Activated CD8-positive, alpha-beta T cell treated with anti-CD3 and anti-CD28 coated beads, Interleukin-2, amount 10 ng/mL, durations not matched to agents 7 days and 5 days (primary cell): ENCODE measurements at regions not wholly inside any gene's neighbourhood (a gene's known extent, or its start where the extent isn't known, plus 50 kb on each side); places are given as distances from the start of the nearest gene placed in this dataset.
"Not testable (repeated sequence)": the region's sequence is repeated elsewhere in the genome, so short reads cannot be mapped to it uniquely, and the experiment has no call there.

ENCODE experiments used
- ATAC-seq: fragments of 150-1000 bp; cut with Tn5 transposase; one replicate; pipeline ENCODE4 v1.10.0; 2021; ENCODE audit warnings: moderate library complexity
- CTCF ChIA-PET: fragments of 350-600 bp; sonication (Branson Sonifier 250); formaldehyde crosslinking; loops from one replicate; lab custom pipeline; 2021; ENCODE audit warnings: antibody characterized with exemption; lab: Charles Lee
- POLR2A ChIA-PET: fragments of 350-600 bp; sonication (Branson Sonifier 250); formaldehyde crosslinking; loops from one replicate; lab custom pipeline; 2021; ENCODE audit warnings: antibody characterized with exemption; lab: Charles Lee
- DNase-seq: peaks from one replicate; pipeline ENCODE4 v3.0.0-alpha.2; 2020
- H3K27ac Mint-ChIP-seq: one replicate; pipeline ENCODE4 v1.8.0; 2021; ENCODE audit warnings: mild to moderate bottlenecking, mixed read lengths
- H3K27me3 Mint-ChIP-seq: one replicate; pipeline ENCODE4 v1.8.0; 2021; ENCODE audit warnings: low read depth, mixed read lengths
- H3K36me3 Mint-ChIP-seq: one replicate; pipeline ENCODE4 v1.8.0; 2021; ENCODE audit warnings: low read depth, mixed read lengths
- H3K4me1 Mint-ChIP-seq: one replicate; pipeline ENCODE4 v1.8.0; 2021; ENCODE audit warnings: low read depth, mixed read lengths
- H3K4me3 Mint-ChIP-seq: one replicate; pipeline ENCODE4 v1.8.0; 2021; ENCODE audit warnings: mild to moderate bottlenecking, mixed read lengths
- H3K9me3 Mint-ChIP-seq: one replicate; pipeline ENCODE4 v1.8.0; 2022; ENCODE audit warnings: mixed read lengths; ENCODE audit not compliant: insufficient read depth

- H3K27me3 Mint-ChIP-seq, H3K36me3 Mint-ChIP-seq, H3K9me3 Mint-ChIP-seq, ATAC-seq, CTCF ChIA-PET: not testable (repeated sequence)
- peak overlapping the region; percentile 88 for H3K27ac Mint-ChIP-seq
- H3K4me3 Mint-ChIP-seq: peak overlapping the region; percentile 65
- POLR2A ChIA-PET: interaction anchor here (1.4 kb wide), 1 partner anchor 64 kb away, joined by 3 read pairs; no protein-coding TSS in a partner anchor
- DNase-seq: peak; percentile 46
- peaks cover 10% of the 10 kb centered on the region for H3K4me1 Mint-ChIP-seq
These were observed 158.0 kb upstream of the GNAI1 start for GRCh38 chr7:79976711-79977020.

GRCh38 chr7:79975986-79976710, 158.5 kb upstream of the GNAI1 start:
- H3K27me3 Mint-ChIP-seq, ATAC-seq, H3K9me3 Mint-ChIP-seq, H3K36me3 Mint-ChIP-seq, DNase-seq, CTCF ChIA-PET: not testable (repeated sequence)
- H3K4me3 Mint-ChIP-seq: peak overlapping the region; percentile 65
- peaks cover 10% of the 10 kb centered on the region for H3K4me1 Mint-ChIP-seq
- POLR2A ChIA-PET: interaction anchor here (1.4 kb wide), 1 partner anchor 64 kb away, joined by 3 read pairs; no protein-coding TSS in a partner anchor
- peak overlapping the region; percentile 88 for H3K27ac Mint-ChIP-seq

- peaks cover 10% of the 10 kb centered on the region for H3K4me1 Mint-ChIP-seq
- peaks cover 4% of the 10 kb centered on the region for H3K36me3 Mint-ChIP-seq
- H3K4me3 Mint-ChIP-seq: no peak overlapping the region
- H3K9me3 Mint-ChIP-seq: no peaks in the 10 kb centered on the region
- no peak for ATAC-seq
- no peak for DNase-seq
- POLR2A ChIA-PET: no interaction called here
- H3K27me3 Mint-ChIP-seq: no peaks in the 10 kb centered on the region
- H3K27ac Mint-ChIP-seq: no peak overlapping the region
- CTCF ChIA-PET: no interaction called here
These were observed 161.2 kb upstream of the GNAI1 start for GRCh38 chr7:79973455-79973854.

GRCh38 chr7:79971058-79971457, 163.6 kb upstream of the GNAI1 start:
- H3K36me3 Mint-ChIP-seq: no peaks in the 10 kb centered on the region
- no peaks in the 10 kb centered on the region for H3K27me3 Mint-ChIP-seq
- no peak overlapping the region for H3K27ac Mint-ChIP-seq
- no peak overlapping the region for H3K4me3 Mint-ChIP-seq
- ATAC-seq (no peak), DNase-seq (no peak)
- ChIA-PET CTCF (no interaction called here), POLR2A (no interaction called here)
- H3K4me1 Mint-ChIP-seq: peaks cover 2% of the 10 kb centered on the region
- no peaks in the 10 kb centered on the region for H3K9me3 Mint-ChIP-seq

- no peaks in the 10 kb centered on the region for H3K27me3 Mint-ChIP-seq
- ATAC-seq (no peak), DNase-seq (no peak)
- ChIA-PET CTCF (no interaction called here), POLR2A (no interaction called here)
- H3K9me3 Mint-ChIP-seq: no peaks in the 10 kb centered on the region
- no peaks in the 10 kb centered on the region for H3K4me1 Mint-ChIP-seq
- no peak overlapping the region for H3K27ac Mint-ChIP-seq
- no peak overlapping the region for H3K4me3 Mint-ChIP-seq
- no peaks in the 10 kb centered on the region for H3K36me3 Mint-ChIP-seq
These were observed 165.7 kb upstream of the GNAI1 start for GRCh38 chr7:79968894-79969293.

GRCh38 chr7:79968077-79968648, 166.5 kb upstream of the GNAI1 start:
- H3K27ac Mint-ChIP-seq: no peak overlapping the region

GRCh38 chr7:79965946-79966345, 168.7 kb upstream of the GNAI1 start:
- ChIA-PET CTCF (no interaction called here), POLR2A (no interaction called here)
- ATAC-seq (no peak), DNase-seq (no peak)
- H3K9me3 Mint-ChIP-seq: no peaks in the 10 kb centered on the region
- H3K36me3 Mint-ChIP-seq: no peaks in the 10 kb centered on the region
- H3K4me3 Mint-ChIP-seq: no peak overlapping the region
- H3K4me1 Mint-ChIP-seq: no peaks in the 10 kb centered on the region
- H3K27me3 Mint-ChIP-seq: no peaks in the 10 kb centered on the region
- H3K27ac Mint-ChIP-seq: no peak overlapping the region

More at GRCh38 chr7:79968077-79968648, 166.5 kb upstream of the GNAI1 start:
- H3K4me3 Mint-ChIP-seq: no peak overlapping the region
- H3K36me3 Mint-ChIP-seq: no peaks in the 10 kb centered on the region
- CTCF ChIA-PET: no interaction called here
- no peak for ATAC-seq
- H3K27me3 Mint-ChIP-seq: no peaks in the 10 kb centered on the region
- POLR2A ChIA-PET: no interaction called here
- no peaks in the 10 kb centered on the region for H3K9me3 Mint-ChIP-seq
- H3K4me1 Mint-ChIP-seq: no peaks in the 10 kb centered on the region
- DNase-seq: no peak

- DNase-seq (no peak), ATAC-seq (no peak)
- no peaks in the 10 kb centered on the region for H3K36me3 Mint-ChIP-seq
- ChIA-PET POLR2A (no interaction called here), CTCF (no interaction called here)
- no peaks in the 10 kb centered on the region for H3K27me3 Mint-ChIP-seq
- no peaks in the 10 kb centered on the region for H3K9me3 Mint-ChIP-seq
- H3K27ac Mint-ChIP-seq: no peak overlapping the region
- no peaks in the 10 kb centered on the region for H3K4me1 Mint-ChIP-seq
- no peak overlapping the region for H3K4me3 Mint-ChIP-seq
These were observed 170.2 kb upstream of the GNAI1 start for GRCh38 chr7:79964463-79964862.

- POLR2A ChIA-PET: no interaction called here
- no peaks in the 10 kb centered on the region for H3K36me3 Mint-ChIP-seq
- no peaks in the 10 kb centered on the region for H3K27me3 Mint-ChIP-seq
- no peak for DNase-seq
- CTCF ChIA-PET: no interaction called here
- no peaks in the 10 kb centered on the region for H3K9me3 Mint-ChIP-seq
- no peaks in the 10 kb centered on the region for H3K4me1 Mint-ChIP-seq
- H3K27ac Mint-ChIP-seq: no peak overlapping the region
- H3K4me3 Mint-ChIP-seq: no peak overlapping the region
- ATAC-seq: no peak
These were observed 181.5 kb upstream of the GNAI1 start for GRCh38 chr7:79953130-79953529.

GRCh38 chr7:79952399-79952798, 182.2 kb upstream of the GNAI1 start:
- no peaks in the 10 kb centered on the region for H3K4me1 Mint-ChIP-seq
- ATAC-seq: no peak
- ChIA-PET POLR2A (no interaction called here), CTCF (no interaction called here)
- no peak overlapping the region for H3K27ac Mint-ChIP-seq
- no peaks in the 10 kb centered on the region for H3K36me3 Mint-ChIP-seq
- peaks cover 2% of the 10 kb centered on the region for H3K9me3 Mint-ChIP-seq
- H3K27me3 Mint-ChIP-seq: no peaks in the 10 kb centered on the region
- DNase-seq: no peak
- no peak overlapping the region for H3K4me3 Mint-ChIP-seq

GRCh38 chr7:79951415-79951814, 183.2 kb upstream of the GNAI1 start:
- peaks cover 7% of the 10 kb centered on the region for H3K9me3 Mint-ChIP-seq
- H3K4me1 Mint-ChIP-seq: no peaks in the 10 kb centered on the region
- no peak overlapping the region for H3K4me3 Mint-ChIP-seq
- DNase-seq (no peak), ATAC-seq (no peak)
- H3K27me3 Mint-ChIP-seq: no peaks in the 10 kb centered on the region
- no peaks in the 10 kb centered on the region for H3K36me3 Mint-ChIP-seq
- H3K27ac Mint-ChIP-seq: no peak overlapping the region
- CTCF ChIA-PET: no interaction called here
- POLR2A ChIA-PET: no interaction called here

GRCh38 chr7:79949778-79950177, 184.9 kb upstream of the GNAI1 start:
- Mint-ChIP-seq H3K27ac (no peak overlapping the region), H3K27me3 (no peaks in the 10 kb centered on the region), H3K9me3 (peaks cover 7% of the 10 kb centered on the region), H3K4me1 (no peaks in the 10 kb centered on the region), H3K4me3 (no peak overlapping the region), H3K36me3 (no peaks in the 10 kb centered on the region)
- ChIA-PET CTCF (no interaction called here), POLR2A (no interaction called here)
- no peak for ATAC-seq
- DNase-seq: no peak
